ENCODE measurements at regions not wholly inside any gene's neighbourhood (a gene's known extent, or its start where the extent isn't known, plus 50 kb on each side); places are given as distances from the start of the nearest gene placed in this dataset.

GRCh38 chr2:49343638-49344037 is 189.3 kb upstream of the FSHR start:
- intact Hi-C loops (cut with DNase I; ENCODE audit: low total_unique reads): no loop called here
- Histone ChIP-seq H3K4me1 (no peaks in the 10 kb centered on the region), H3K27ac (no peak overlapping the region)

GRCh38 chr2:49342156-49342555 is 187.8 kb upstream of the FSHR start:
- Histone ChIP-seq H3K36me3 (no peaks in the 10 kb centered on the region), H3K27ac (no peak overlapping the region), H3K27me3 (no peaks in the 10 kb centered on the region), H3K4me1 (no peaks in the 10 kb centered on the region), H3K9me3 (no peaks in the 10 kb centered on the region), H3K4me3 (no peak overlapping the region)
- intact Hi-C loops (cut with DNase I; ENCODE audit: low total_unique reads): no loop called here
- no peak for TF ChIP-seq CTCF (IDR thresholded peaks at IDR 0.05)
- no peak for TF ChIP-seq POLR2A (IDR thresholded peaks at IDR 0.05)
- DNase-seq: no peak

More at GRCh38 chr2:49343638-49344037, 189.3 kb upstream of the FSHR start:
- TF ChIP-seq CTCF (IDR thresholded peaks at IDR 0.05): no peak
- TF ChIP-seq POLR2A (IDR thresholded peaks at IDR 0.05): no peak
- no peaks in the 10 kb centered on the region for H3K9me3 ChIP-seq
- no peaks in the 10 kb centered on the region for H3K36me3 ChIP-seq
- no peak for DNase-seq
- H3K27me3 ChIP-seq: no peaks in the 10 kb centered on the region
- H3K4me3 ChIP-seq: no peak overlapping the region

- Histone ChIP-seq H3K36me3 (no peaks in the 10 kb centered on the region), H3K9me3 (no peaks in the 10 kb centered on the region), H3K4me1 (no peaks in the 10 kb centered on the region), H3K27me3 (no peaks in the 10 kb centered on the region), H3K4me3 (no peak overlapping the region), H3K27ac (no peak overlapping the region)
- no peak for DNase-seq
- TF ChIP-seq POLR2A (IDR thresholded peaks at IDR 0.05): no peak
- no peak for TF ChIP-seq CTCF (IDR thresholded peaks at IDR 0.05)
- intact Hi-C loops (cut with DNase I; ENCODE audit: low total_unique reads): no loop called here
Observed at GRCh38 chr2:49335546-49335945, 181.2 kb upstream of the FSHR start.

- DNase-seq: no peak
- Histone ChIP-seq H3K36me3 (no peaks in the 10 kb centered on the region), H3K27ac (no peak overlapping the region), H3K9me3 (no peaks in the 10 kb centered on the region), H3K4me3 (no peak overlapping the region), H3K27me3 (no peaks in the 10 kb centered on the region), H3K4me1 (no peaks in the 10 kb centered on the region)
- TF ChIP-seq CTCF (IDR thresholded peaks at IDR 0.05) (no peak), POLR2A (IDR thresholded peaks at IDR 0.05) (no peak)
- intact Hi-C loops (cut with DNase I; ENCODE audit: low total_unique reads): no loop called here
Observed at GRCh38 chr2:49332415-49332814, 178.1 kb upstream of the FSHR start.

GRCh38 chr2:49318531-49318930 is 164.2 kb upstream of the FSHR start:
- intact Hi-C loops (cut with DNase I; ENCODE audit: low total_unique reads): no loop called here

More at GRCh38 chr2:49318531-49318930, 164.2 kb upstream of the FSHR start:
- H3K36me3 ChIP-seq: no peaks in the 10 kb centered on the region
- no peak overlapping the region for H3K4me3 ChIP-seq
- DNase-seq: no peak
- H3K4me1 ChIP-seq: no peaks in the 10 kb centered on the region
- TF ChIP-seq POLR2A (IDR thresholded peaks at IDR 0.05) (no peak), CTCF (IDR thresholded peaks at IDR 0.05) (no peak)
- H3K9me3 ChIP-seq: no peaks in the 10 kb centered on the region
- H3K27ac ChIP-seq: no peak overlapping the region
- no peaks in the 10 kb centered on the region for H3K27me3 ChIP-seq

Measured in uterus (tissue), 3 donors.